Umbilical cord (tissue), 1 donor: ENCODE measurements at regions not wholly inside any gene's neighbourhood (a gene's known extent, or its start where the extent isn't known, plus 50 kb on each side); places are given as distances from the start of the nearest gene placed in this dataset.
"Not testable (repeated sequence)": the region's sequence is repeated elsewhere in the genome, so short reads cannot be mapped to it uniquely, and the experiment has no call there.

Source experiments
- DNase-seq: peaks from one replicate; pipeline ENCODE4 v3.0.0-alpha.2; 2015; ENCODE audit warnings: low spot score

- DNase-seq = no peak
These were observed 195.5 kb downstream of the BCL11A start for GRCh38 chr2:60357996-60358395.

GRCh38 chr2:60356346-60356745 is 197.1 kb downstream of the BCL11A start:
- no peak for DNase-seq

- no peak for DNase-seq
These were observed 197.6 kb downstream of the BCL11A start for GRCh38 chr2:60355849-60356261.

- peak; percentile 68 for DNase-seq
These were observed 198.7 kb downstream of the BCL11A start for GRCh38 chr2:60354713-60355112.

GRCh38 chr2:60353863-60354262 is 199.6 kb downstream of the BCL11A start:
- no peak for DNase-seq

GRCh38 chr2:60353406-60353800 is 200.1 kb downstream of the BCL11A start:
- peak; percentile 62 for DNase-seq

GRCh38 chr2:60352491-60353405 is 200.7 kb downstream of the BCL11A start:
- no peak for DNase-seq

GRCh38 chr2:60351802-60352201 is 201.7 kb downstream of the BCL11A start:
- no peak for DNase-seq

- no peak for DNase-seq
These were observed 202.1 kb downstream of the BCL11A start for GRCh38 chr2:60351321-60351720.

GRCh38 chr2:60350791-60351190 is 202.7 kb downstream of the BCL11A start:
- no peak for DNase-seq

GRCh38 chr2:60347781-60348180 is 205.7 kb downstream of the BCL11A start:
- no peak for DNase-seq

GRCh38 chr2:60342491-60342890 is 211.0 kb downstream of the BCL11A start:
- DNase-seq = not testable (repeated sequence)

- DNase-seq = no peak
These were observed 212.3 kb downstream of the BCL11A start for GRCh38 chr2:60341151-60341550.

- no peak for DNase-seq
These were observed 214.2 kb downstream of the BCL11A start for GRCh38 chr2:60339286-60339685.

- DNase-seq = no peak
These were observed 216.3 kb downstream of the BCL11A start for GRCh38 chr2:60337142-60337497.

- no peak for DNase-seq
These were observed 216.9 kb downstream of the BCL11A start for GRCh38 chr2:60336442-60337141.

GRCh38 chr2:60335533-60336237 is 217.8 kb downstream of the BCL11A start:
- no peak for DNase-seq

GRCh38 chr2:60334610-60335009 is 218.8 kb downstream of the BCL11A start:
- no peak for DNase-seq

GRCh38 chr2:60333264-60333663 is 220.2 kb downstream of the BCL11A start:
- DNase-seq = no peak

GRCh38 chr2:60331115-60331809 is 222.2 kb downstream of the BCL11A start:
- no peak for DNase-seq

- no peak for DNase-seq
These were observed 224.2 kb downstream of the BCL11A start for GRCh38 chr2:60329225-60329624.

GRCh38 chr2:60324536-60324935 is 228.9 kb downstream of the BCL11A start:
- DNase-seq = no peak
